Mucosa of descending colon (tissue), 3 donors: ENCODE measurements at regions not wholly inside any gene's neighbourhood (a gene's known extent, or its start where the extent isn't known, plus 50 kb on each side); places are given as distances from the start of the nearest gene placed in this dataset.

Experiments
- ATAC-seq: fragments of 200-7000 bp; cut with Tn5 transposase; one replicate; pipeline ENCODE4 v1.9.1; 2020; ENCODE audit warnings: mild to moderate bottlenecking, moderate library complexity
- DNase-seq, 3 donors: peaks; one replicate each; pipeline ENCODE4 v3.0.0-alpha.2; 2020
- H3K36me3 ChIP-seq: fragments of 200-600 bp; one replicate; pipeline ENCODE4 v1.8.0; 2021; ENCODE audit warnings: low read depth, mild to moderate bottlenecking
- H3K4me1 ChIP-seq: fragments of 200-600 bp; one replicate; pipeline ENCODE4 v1.8.0; 2021; ENCODE audit warnings: low read depth, mild to moderate bottlenecking
- H3K4me3 ChIP-seq: fragments of 200-600 bp; one replicate; pipeline ENCODE4 v1.8.0; 2021; ENCODE audit warnings: mild to moderate bottlenecking
- H3K9me3 ChIP-seq: fragments of 200-600 bp; one replicate; pipeline ENCODE4 v1.8.0; 2021; ENCODE audit warnings: mild to moderate bottlenecking
- CTCF ChIP-seq: fragments of 200-600 bp; IDR thresholded peaks from one replicate; pipeline ENCODE4 v1.8.0; 2022; ENCODE audit warnings: antibody characterized with exemption, mild to moderate bottlenecking
- intact Hi-C, 2 donors: fragments of 100-400 bp; cut with DNase I in 1 of 2; cut with micrococcal nuclease in 1 of 2; formaldehyde crosslinking; loops; one replicate each; pipeline versions ENCODE4 v1.11.0 to v1.11.1; 2022; cut with DNase I, micrococcal nuclease
- donor health status: DM: no; HTN: no; CAD: no; lungs with moderate emphysema.
- donor health status: DM: no; HTN: no; CAD: no.
- donor health status: DM: no; HTN: yes; CAD: no.

DNA sequence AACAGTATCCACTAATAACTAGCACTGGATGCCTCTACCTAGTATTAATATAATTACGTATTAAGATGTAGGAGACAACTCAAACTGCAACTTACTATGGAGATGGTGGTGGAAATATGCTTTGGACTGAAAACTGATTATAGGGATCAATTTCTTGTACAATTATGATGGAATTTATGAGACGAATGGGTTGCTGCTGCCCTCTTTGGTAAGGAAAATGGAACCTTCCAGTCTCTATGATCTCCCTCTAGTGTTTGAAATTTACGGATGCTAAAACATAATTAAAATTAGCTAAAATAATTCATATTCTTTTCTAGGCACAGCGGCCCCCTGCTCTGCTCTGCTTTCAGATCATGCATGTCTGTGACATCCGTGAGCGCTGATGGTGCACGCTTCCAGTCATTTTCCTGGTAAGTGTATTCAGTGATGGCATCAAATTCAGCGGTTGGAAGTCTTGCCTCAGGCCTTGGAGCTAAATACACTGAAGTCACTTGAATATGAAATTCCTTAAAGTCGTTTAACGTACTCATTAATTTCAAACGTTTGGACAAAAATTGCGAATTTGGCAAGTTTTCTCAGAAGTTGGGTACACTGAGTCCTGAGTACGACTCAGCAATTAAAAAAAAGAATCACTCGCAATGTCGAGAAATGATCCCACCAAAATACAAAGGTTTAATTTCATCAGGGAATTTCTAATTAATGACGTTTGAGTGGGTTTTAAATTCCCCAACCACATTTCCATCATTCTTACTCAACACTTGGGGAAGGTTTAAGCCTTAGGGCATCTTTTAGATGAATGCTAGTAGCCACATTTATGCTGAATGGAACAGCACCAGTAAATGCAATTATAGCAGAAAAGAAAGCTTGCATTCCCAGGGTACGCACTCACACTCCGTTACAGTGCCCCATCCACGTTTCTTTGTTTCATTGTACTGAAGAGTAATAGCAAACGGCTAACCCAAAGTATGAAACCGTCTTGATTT lies 132.6 kb downstream of the NR2F2 start:
- H3K4me1 ChIP-seq = no peaks in the 10 kb centered on the region
- no peaks in the 10 kb centered on the region for H3K9me3 ChIP-seq
- DNase-seq = no peak
- no peak for TF ChIP-seq CTCF
- ATAC-seq = no peak
- intact Hi-C loops = no loop called here
- no peak overlapping the region for H3K4me3 ChIP-seq
- H3K36me3 ChIP-seq = no peaks in the 10 kb centered on the region

DNA sequence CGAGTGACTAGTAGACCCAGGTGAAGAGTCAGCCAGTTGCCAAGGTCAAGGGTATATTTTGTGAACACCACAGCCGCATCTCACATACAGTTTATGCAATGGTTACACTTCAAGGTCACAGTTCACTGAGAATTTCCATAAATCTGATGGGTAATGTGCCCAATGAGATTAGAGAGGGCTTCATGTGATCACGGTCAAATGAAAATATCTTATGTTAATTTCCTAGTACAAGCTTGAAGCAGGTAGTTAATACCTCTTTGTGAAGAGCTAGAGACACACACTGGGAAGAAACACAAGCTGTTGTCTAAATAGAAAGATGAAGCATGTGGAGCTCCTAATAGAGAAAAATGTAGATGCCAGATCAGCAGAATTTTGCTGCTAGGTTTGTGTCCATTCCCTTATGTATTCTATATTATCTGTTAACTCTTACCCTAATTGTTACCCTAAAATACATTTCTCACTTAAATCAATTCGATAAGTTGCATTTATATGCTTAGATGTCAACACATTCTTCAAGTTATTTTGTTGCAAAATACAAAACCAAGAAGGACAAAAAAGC lies 136.0 kb downstream of the NR2F2 start:
- Histone ChIP-seq H3K4me3 (no peak overlapping the region), H3K9me3 (no peaks in the 10 kb centered on the region), H3K4me1 (no peaks in the 10 kb centered on the region), H3K36me3 (no peaks in the 10 kb centered on the region)
- TF ChIP-seq CTCF = no peak
- intact Hi-C loops = no loop called here
- no peak for ATAC-seq
- DNase-seq = no peak

DNA sequence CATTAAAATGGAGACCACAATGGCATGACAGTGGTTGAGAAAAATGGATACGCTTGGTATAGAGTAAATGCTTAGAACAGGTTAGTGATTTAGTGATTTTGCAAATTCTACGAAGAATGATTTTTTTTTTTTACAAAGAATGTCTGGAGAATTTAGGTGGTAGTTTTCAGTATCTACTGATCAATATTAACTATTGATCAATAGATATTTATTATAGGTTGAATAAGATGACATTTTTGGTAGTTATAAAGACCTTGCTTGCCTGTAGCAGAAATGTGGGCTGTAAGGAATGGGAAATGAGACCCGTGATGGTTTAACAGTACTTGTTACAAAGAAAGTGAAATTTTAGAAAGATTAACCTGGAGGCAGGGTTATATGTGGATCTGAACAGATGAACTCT lies 137.5 kb downstream of the NR2F2 start:
- no peaks in the 10 kb centered on the region for H3K4me1 ChIP-seq
- no peaks in the 10 kb centered on the region for H3K36me3 ChIP-seq
- no peaks in the 10 kb centered on the region for H3K9me3 ChIP-seq
- no peak for TF ChIP-seq CTCF
- ATAC-seq (no peak), DNase-seq (no peak)
- intact Hi-C loops = no loop called here
- no peak overlapping the region for H3K4me3 ChIP-seq

DNA sequence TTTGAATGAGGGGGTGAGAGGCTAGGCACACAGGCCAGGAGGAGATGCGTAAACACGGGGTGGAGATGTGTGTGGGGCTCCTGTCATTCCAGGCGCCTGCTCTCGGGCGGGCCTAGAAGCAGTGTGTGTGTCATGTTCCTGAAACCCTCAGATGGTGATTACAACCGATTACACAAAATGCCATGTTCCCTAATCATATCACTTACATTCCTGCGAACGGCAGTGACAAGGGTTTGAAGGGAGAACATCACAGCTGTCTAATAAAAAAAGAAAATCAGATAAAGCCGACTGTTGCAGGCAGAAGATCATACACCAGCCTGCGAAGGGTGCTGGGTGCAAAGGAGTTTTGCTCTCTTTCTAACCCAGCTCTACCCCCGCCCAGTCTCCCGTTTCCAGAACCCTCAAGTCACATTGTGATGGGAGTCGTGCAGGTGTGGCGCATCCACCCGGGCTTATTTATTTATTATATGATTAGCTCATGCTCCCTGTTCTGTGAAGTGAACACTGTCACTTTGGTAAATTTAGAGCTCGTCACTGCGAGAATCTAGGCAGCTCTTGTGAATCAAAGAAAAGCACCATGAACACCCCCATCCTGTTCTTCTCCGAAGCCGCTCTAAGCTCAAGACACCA lies 140.3 kb downstream of the NR2F2 start:
- no peak for ATAC-seq
- no peak overlapping the region for H3K4me3 ChIP-seq
- DNase-seq = no peak
- no peak for TF ChIP-seq CTCF
- H3K36me3 ChIP-seq = no peaks in the 10 kb centered on the region
- intact Hi-C loops = no loop called here
- H3K4me1 ChIP-seq = no peaks in the 10 kb centered on the region
- no peaks in the 10 kb centered on the region for H3K9me3 ChIP-seq

- no peak for TF ChIP-seq CTCF
- ATAC-seq (no peak), DNase-seq (no peak)
- Histone ChIP-seq H3K4me3 (no peak overlapping the region), H3K36me3 (no peaks in the 10 kb centered on the region), H3K9me3 (no peaks in the 10 kb centered on the region), H3K4me1 (no peaks in the 10 kb centered on the region)
- intact Hi-C loops = no loop called here
These were observed 142.2 kb downstream of the NR2F2 start for GRCh38 chr15:96472681-96473080.
